Natural killer cell (primary cell): ENCODE measurements at regions not wholly inside any gene's neighbourhood (a gene's known extent, or its start where the extent isn't known, plus 50 kb on each side); places are given as distances from the start of the nearest gene placed in this dataset.

ENCODE experiments used
- ATAC-seq, 3 donors: fragments of 150-1000 bp in 2 of 3; fragments of 200-7000 bp in 1 of 3; cut with Tn5 transposase; 1 replicate in 1 of 3; 2 replicates in 2 of 3; pipeline ENCODE4 v1.10.0; 2021; ENCODE audit warnings: mild to moderate bottlenecking in 2 of 3, moderate library complexity in 2 of 3
- DNase-seq, 2 donors: peaks; one replicate each; pipeline versions ENCODE4 v3.0.0 to v3.0.0-alpha.2; 2013 to 2021; ENCODE audit warnings: mixed read lengths in 1 of 2
- H3K27ac ChIP-seq: one replicate; pipeline ENCODE4 v1.5.1; 2013; ENCODE audit warnings: mild to moderate bottlenecking, low read length
- H3K27me3 ChIP-seq: one replicate; pipeline ENCODE4 v1.6.1; 2013; ENCODE audit warnings: low read length; ENCODE audit not compliant: control insufficient read depth, insufficient read depth
- H3K36me3 ChIP-seq: one replicate; pipeline ENCODE4 v1.6.1; 2013; ENCODE audit warnings: low read length; ENCODE audit not compliant: control insufficient read depth, insufficient read depth
- H3K4me1 ChIP-seq: one replicate; pipeline ENCODE4 v1.6.1; 2013; ENCODE audit warnings: low read length; ENCODE audit not compliant: control insufficient read depth, insufficient read depth
- H3K4me3 ChIP-seq: one replicate; pipeline ENCODE4 v1.5.1; 2013; ENCODE audit warnings: low read length
- H3K9me3 ChIP-seq: one replicate; pipeline ENCODE4 v1.6.1; 2013; ENCODE audit warnings: low read length; ENCODE audit not compliant: control insufficient read depth, insufficient read depth
- H3K27ac Mint-ChIP-seq, 2 donors: one replicate each; pipeline ENCODE4 v1.8.0; 2022; ENCODE audit warnings: mild to moderate bottlenecking in 2 of 2, mixed read lengths in 2 of 2, moderate library complexity in 1 of 2
- H3K27me3 Mint-ChIP-seq, 2 donors: one replicate each; pipeline ENCODE4 v1.8.0; 2022; ENCODE audit warnings: low read depth in 2 of 2, mixed read lengths in 2 of 2
- H3K36me3 Mint-ChIP-seq: one replicate; pipeline ENCODE4 v1.8.0; 2022; ENCODE audit warnings: mixed read lengths
- H3K4me1 Mint-ChIP-seq, 2 donors: one replicate each; pipeline ENCODE4 v1.8.0; 2022; ENCODE audit warnings: mixed read lengths in 2 of 2
- H3K4me3 Mint-ChIP-seq: one replicate; pipeline ENCODE4 v1.8.0; 2022; ENCODE audit warnings: mild to moderate bottlenecking, moderate library complexity, mixed read lengths
- H3K9me3 Mint-ChIP-seq, 2 donors: one replicate each; pipeline ENCODE4 v1.8.0; 2022; ENCODE audit warnings: mixed read lengths in 2 of 2
- CTCF ChIP-seq: fragments of 200-600 bp; IDR thresholded peaks from one replicate; pipeline ENCODE4 v1.8.0; 2022; ENCODE audit warnings: antibody characterized with exemption
- WGBS: methylation state at CpG from one replicate; pipeline ENCODE4 v1.1.7; 2013; ENCODE audit warnings: missing lambda C conversion rate; ENCODE audit not compliant: insufficient coverage; 5-methylcytosine and 5-hydroxymethylcytosine counted together
- intact Hi-C: fragments of 100-400 bp; cut with micrococcal nuclease; formaldehyde crosslinking; loops from one replicate; pipeline ENCODE4 v1.14.2; 2022

- no peak for ATAC-seq
- H3K27ac ChIP-seq = no peak overlapping the region
- no peak overlapping the region for H3K4me3 Mint-ChIP-seq
- peaks cover 0 to 6% of the 10 kb centered on the region in 2 donors for H3K4me1 Mint-ChIP-seq
- no peaks in the 10 kb centered on the region for H3K36me3 ChIP-seq
- no peaks in the 10 kb centered on the region for H3K27me3 ChIP-seq
- H3K9me3 Mint-ChIP-seq = no peaks in the 10 kb centered on the region
- DNase-seq = no peak
- peaks cover 4% of the 10 kb centered on the region for H3K4me1 ChIP-seq
- no peak for TF ChIP-seq CTCF
- intact Hi-C loops = loop anchor here (5.0 kb wide), 1 partner anchor 795 kb away; no protein-coding TSS in a partner anchor
- 40% methylated on average over 3 of the region's 3 CpGs for WGBS
- H3K27me3 Mint-ChIP-seq = peaks cover 2 to 3% of the 10 kb centered on the region in 2 donors
- H3K27ac Mint-ChIP-seq = no peak overlapping the region
- H3K4me3 ChIP-seq = no peak overlapping the region
- H3K9me3 ChIP-seq = no peaks in the 10 kb centered on the region
- no peaks in the 10 kb centered on the region for H3K36me3 Mint-ChIP-seq
Observed at GRCh38 chr10:27447540-27447939, 56.6 kb upstream of the RAB18 start.

DNA sequence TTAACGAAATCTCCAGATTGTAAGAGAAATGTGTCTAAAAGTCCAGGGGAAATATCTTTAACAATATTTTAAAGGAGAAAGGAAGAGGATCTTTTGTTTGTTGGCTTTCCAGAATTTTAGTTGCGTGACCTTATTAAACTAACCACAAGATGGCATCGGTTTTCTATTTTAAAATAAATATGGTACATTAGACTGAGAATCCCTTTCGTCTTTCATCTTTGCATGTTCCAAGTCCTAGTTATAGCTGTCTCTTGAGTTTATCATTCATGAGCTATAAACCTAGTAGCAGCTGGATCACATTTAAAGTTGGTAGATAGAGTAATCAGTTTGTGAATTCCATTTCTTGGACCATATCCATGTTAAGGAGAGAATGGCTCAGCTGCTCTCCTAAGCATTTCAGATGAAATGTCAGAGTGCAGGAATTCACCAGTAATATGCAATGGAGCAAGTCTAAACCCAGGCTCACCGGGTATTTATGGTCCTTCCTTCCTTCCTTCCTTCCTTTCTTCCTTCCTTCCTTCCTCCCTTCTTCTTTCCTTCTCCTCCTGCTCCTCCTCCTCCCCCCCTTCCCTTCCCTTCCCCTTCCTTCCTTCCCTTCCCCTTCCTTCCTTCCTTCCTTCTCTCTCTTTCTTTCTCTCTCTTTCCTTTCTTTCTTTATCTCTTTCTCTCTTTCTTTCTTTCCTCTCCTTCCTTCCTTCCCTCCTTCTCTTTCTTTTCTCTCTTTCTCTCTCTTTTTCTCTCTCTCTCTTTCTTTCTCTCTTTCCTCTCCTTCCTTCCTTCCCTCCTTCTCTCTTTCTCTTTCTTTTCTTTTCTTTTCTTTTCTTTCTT, 57.8 kb upstream of the RAB18 start:
- peak in 1 of 2 donors; percentile 61 for DNase-seq
- H3K4me3 Mint-ChIP-seq = no peak overlapping the region
- Histone ChIP-seq H3K4me1 (peaks cover 4% of the 10 kb centered on the region), H3K4me3 (no peak overlapping the region), H3K36me3 (no peaks in the 10 kb centered on the region), H3K27ac (no peak overlapping the region), H3K9me3 (no peaks in the 10 kb centered on the region), H3K27me3 (no peaks in the 10 kb centered on the region)
- no peaks in the 10 kb centered on the region for H3K9me3 Mint-ChIP-seq
- no peaks in the 10 kb centered on the region for H3K36me3 Mint-ChIP-seq
- TF ChIP-seq CTCF = no peak
- no peak overlapping the region for H3K27ac Mint-ChIP-seq
- intact Hi-C loops = loop anchor here (1.0 to 5.0 kb wide), 2 partner anchors 210 to 796 kb away; no protein-coding TSS in a partner anchor
- peak in 1 of 3 donors; percentile 55 for ATAC-seq
- no peaks in the 10 kb centered on the region for H3K27me3 Mint-ChIP-seq
- WGBS = 7% methylated on average over 5 of the region's 5 CpGs
- peaks cover 0 to 6% of the 10 kb centered on the region in 2 donors for H3K4me1 Mint-ChIP-seq

- no peaks in the 10 kb centered on the region for H3K27me3 Mint-ChIP-seq
- TF ChIP-seq CTCF = no peak
- no peak overlapping the region for H3K27ac ChIP-seq
- no peaks in the 10 kb centered on the region for H3K36me3 Mint-ChIP-seq
- DNase-seq (no peak), ATAC-seq (no peak)
- H3K9me3 Mint-ChIP-seq = no peaks in the 10 kb centered on the region
- H3K36me3 ChIP-seq = no peaks in the 10 kb centered on the region
- no peak overlapping the region for H3K4me3 ChIP-seq
- H3K27me3 ChIP-seq = no peaks in the 10 kb centered on the region
- peaks cover 4% of the 10 kb centered on the region for H3K4me1 ChIP-seq
- no peak overlapping the region for H3K27ac Mint-ChIP-seq
- intact Hi-C loops = loop anchor here (5.0 kb wide), 1 partner anchor 797 kb away; no protein-coding TSS in a partner anchor
- H3K9me3 ChIP-seq = no peaks in the 10 kb centered on the region
- H3K4me1 Mint-ChIP-seq = peaks cover 0 to 6% of the 10 kb centered on the region in 2 donors
- WGBS = 70% methylated on average over 3 of the region's 5 CpGs
- H3K4me3 Mint-ChIP-seq = no peak overlapping the region
Observed at GRCh38 chr10:27445070-27445469, 59.0 kb upstream of the RAB18 start.
